Lower lobe of right lung (tissue), 2 donors: ENCODE measurements at regions not wholly inside any gene's neighbourhood (a gene's known extent, or its start where the extent isn't known, plus 50 kb on each side); places are given as distances from the start of the nearest gene placed in this dataset.

Experiments used
- ATAC-seq, 2 donors: fragments of 200-7000 bp; cut with Tn5 transposase; one replicate each; pipeline ENCODE4 v1.9.1; 2020 to 2022; ENCODE audit warnings: mild to moderate bottlenecking in 2 of 2, moderate library complexity in 2 of 2
- DNase-seq: peaks from one replicate; pipeline ENCODE4 v3.0.0-alpha.2; 2020
- H3K27ac ChIP-seq: fragments of 200-600 bp; one replicate; pipeline ENCODE4 v1.8.0; 2022
- H3K27me3 ChIP-seq: fragments of 200-600 bp; one replicate; pipeline ENCODE4 v1.8.0; 2022; ENCODE audit warnings: low read depth
- H3K36me3 ChIP-seq: fragments of 200-600 bp; one replicate; pipeline ENCODE4 v1.8.0; 2022; ENCODE audit warnings: mild to moderate bottlenecking
- H3K4me1 ChIP-seq: fragments of 200-600 bp; one replicate; pipeline ENCODE4 v1.8.0; 2022
- H3K4me3 ChIP-seq: fragments of 200-600 bp; one replicate; pipeline ENCODE4 v1.8.0; 2022; ENCODE audit warnings: mild to moderate bottlenecking
- H3K9me3 ChIP-seq: fragments of 200-600 bp; one replicate; pipeline ENCODE4 v1.8.0; 2022
- intact Hi-C: fragments of 100-400 bp; cut with DNase I; formaldehyde crosslinking; loops from one replicate; pipeline ENCODE4 v1.11.0; 2022
- TF ChIP-seq, protein P1 (sequence below): fragments of 200-600 bp; IDR thresholded peaks from one replicate; pipeline ENCODE4 v1.8.0; 2022; ENCODE audit warnings: antibody characterized with exemption, mild to moderate bottlenecking
- donor health status: DM: no; HTN: yes; CAD: no; lungs with severe emphysema.

- Histone ChIP-seq H3K27ac (no peak overlapping the region), H3K27me3 (no peaks in the 10 kb centered on the region), H3K9me3 (no peaks in the 10 kb centered on the region), H3K4me1 (no peaks in the 10 kb centered on the region), H3K36me3 (no peaks in the 10 kb centered on the region), H3K4me3 (no peak overlapping the region)
- intact Hi-C loops: no loop called here
- ATAC-seq (no peak), DNase-seq (no peak)
- TF ChIP-seq, protein P1, sequence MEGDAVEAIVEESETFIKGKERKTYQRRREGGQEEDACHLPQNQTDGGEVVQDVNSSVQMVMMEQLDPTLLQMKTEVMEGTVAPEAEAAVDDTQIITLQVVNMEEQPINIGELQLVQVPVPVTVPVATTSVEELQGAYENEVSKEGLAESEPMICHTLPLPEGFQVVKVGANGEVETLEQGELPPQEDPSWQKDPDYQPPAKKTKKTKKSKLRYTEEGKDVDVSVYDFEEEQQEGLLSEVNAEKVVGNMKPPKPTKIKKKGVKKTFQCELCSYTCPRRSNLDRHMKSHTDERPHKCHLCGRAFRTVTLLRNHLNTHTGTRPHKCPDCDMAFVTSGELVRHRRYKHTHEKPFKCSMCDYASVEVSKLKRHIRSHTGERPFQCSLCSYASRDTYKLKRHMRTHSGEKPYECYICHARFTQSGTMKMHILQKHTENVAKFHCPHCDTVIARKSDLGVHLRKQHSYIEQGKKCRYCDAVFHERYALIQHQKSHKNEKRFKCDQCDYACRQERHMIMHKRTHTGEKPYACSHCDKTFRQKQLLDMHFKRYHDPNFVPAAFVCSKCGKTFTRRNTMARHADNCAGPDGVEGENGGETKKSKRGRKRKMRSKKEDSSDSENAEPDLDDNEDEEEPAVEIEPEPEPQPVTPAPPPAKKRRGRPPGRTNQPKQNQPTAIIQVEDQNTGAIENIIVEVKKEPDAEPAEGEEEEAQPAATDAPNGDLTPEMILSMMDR: no peak
Observed at GRCh38 chr7:94061326-94061725, 57.2 kb upstream of the BET1 start.

DNA sequence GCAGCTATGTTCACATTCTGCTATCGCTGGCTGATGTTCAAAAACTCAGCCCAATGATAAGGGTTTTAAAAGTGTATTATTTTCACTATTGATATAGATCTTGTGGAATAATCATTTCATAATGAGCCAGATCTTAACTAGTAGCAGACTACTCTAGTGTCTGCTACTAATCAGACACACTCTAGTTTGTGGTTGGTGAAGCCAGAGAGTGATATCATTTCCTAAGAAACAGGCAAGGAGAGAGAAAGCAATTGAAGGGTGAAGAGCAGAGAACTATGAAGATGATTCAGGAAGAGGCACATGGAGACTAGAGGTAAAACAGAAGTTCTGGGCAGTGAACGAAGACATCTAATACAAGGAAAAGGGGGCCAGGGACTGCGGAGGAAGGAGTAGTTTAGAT, 58.2 kb upstream of the BET1 start:
- ATAC-seq: no peak
- H3K4me1 ChIP-seq: no peaks in the 10 kb centered on the region

GRCh38 chr7:94064541-94065191, 60.5 kb upstream of the BET1 start:
- TF ChIP-seq, protein P1: no peak
- intact Hi-C loops: no loop called here
- no peak overlapping the region for H3K27ac ChIP-seq
- DNase-seq (no peak), ATAC-seq (no peak)
- H3K4me1 ChIP-seq: no peaks in the 10 kb centered on the region
- no peaks in the 10 kb centered on the region for H3K36me3 ChIP-seq
- no peaks in the 10 kb centered on the region for H3K27me3 ChIP-seq
- no peak overlapping the region for H3K4me3 ChIP-seq
- H3K9me3 ChIP-seq: no peaks in the 10 kb centered on the region

More for the DNA sequence above, 58.2 kb upstream of the BET1 start:
- Histone ChIP-seq H3K9me3 (no peaks in the 10 kb centered on the region), H3K27me3 (no peaks in the 10 kb centered on the region), H3K4me3 (no peak overlapping the region), H3K36me3 (no peaks in the 10 kb centered on the region), H3K27ac (no peak overlapping the region)
- DNase-seq: no peak
- intact Hi-C loops: no loop called here
- TF ChIP-seq, protein P1: no peak

DNA sequence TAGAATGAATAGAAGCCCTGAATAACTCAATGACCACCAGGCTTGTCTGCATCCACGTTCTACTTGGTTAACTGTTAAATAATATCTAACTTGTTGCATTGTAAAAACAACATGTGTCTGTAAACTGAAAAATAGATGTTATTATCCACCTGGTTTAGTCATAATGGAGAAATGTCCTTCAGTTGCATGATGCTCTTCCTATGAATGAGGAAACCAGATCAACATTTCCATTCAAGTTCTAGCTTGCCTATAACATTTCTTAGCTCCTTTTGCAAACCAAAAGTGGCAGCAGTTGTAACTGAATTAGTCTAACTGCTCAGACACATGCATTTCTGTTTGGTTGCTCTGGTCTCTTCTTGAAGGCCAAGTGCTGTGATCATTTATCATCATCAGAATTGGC, 62.9 kb upstream of the BET1 start:
- Histone ChIP-seq H3K4me1 (no peaks in the 10 kb centered on the region), H3K9me3 (no peaks in the 10 kb centered on the region), H3K27ac (no peak overlapping the region), H3K4me3 (no peak overlapping the region), H3K36me3 (no peaks in the 10 kb centered on the region), H3K27me3 (no peaks in the 10 kb centered on the region)
- DNase-seq (no peak), ATAC-seq (no peak)
- intact Hi-C loops: no loop called here
- TF ChIP-seq, protein P1: no peak

GRCh38 chr7:94067506-94067905, 63.4 kb upstream of the BET1 start:
- TF ChIP-seq, protein P1: no peak
- ATAC-seq: no peak
- intact Hi-C loops: no loop called here
- H3K27me3 ChIP-seq: no peaks in the 10 kb centered on the region
- no peaks in the 10 kb centered on the region for H3K9me3 ChIP-seq
- H3K36me3 ChIP-seq: no peaks in the 10 kb centered on the region
- H3K4me3 ChIP-seq: no peak overlapping the region
- no peak for DNase-seq
- no peaks in the 10 kb centered on the region for H3K4me1 ChIP-seq
- H3K27ac ChIP-seq: no peak overlapping the region
